ENCODE measurements at regions not wholly inside any gene's neighbourhood (a gene's known extent, or its start where the extent isn't known, plus 50 kb on each side); places are given as distances from the start of the nearest gene placed in this dataset.

- Histone ChIP-seq H3K79me2 (ENCODE audit: low read depth) (no peaks in the 10 kb centered on the region), H3K27me3 (ENCODE audit: insufficient read depth, low read depth) (peaks cover 19% of the 10 kb centered on the region), H3K4me3 (no peak overlapping the region), H4K20me1 (ENCODE audit: insufficient read depth) (no peaks in the 10 kb centered on the region), H3K9me2 (ENCODE audit: insufficient read depth) (no peaks in the 10 kb centered on the region), H3K4me1 (replicated peaks; ENCODE audit: insufficient read depth) (no peaks in the 10 kb centered on the region), H3K9me3 (ENCODE audit: insufficient read depth, low read depth) (no peaks in the 10 kb centered on the region), H3K36me3 (ENCODE audit: low read depth) (no peaks in the 10 kb centered on the region), H3K4me2 (no peak overlapping the region), H3F3A (ENCODE audit: insufficient read depth, low read depth) (no peaks in the 10 kb centered on the region), H2AFZ (no peak overlapping the region), H3K27ac (no peak overlapping the region)
- POLR2A ChIA-PET (ENCODE audit: unreplicated experiment), result no interaction called here
- BruUV-seq (replicated peaks), result no TSS peak
- TF ChIP-seq EZH2 (IDR thresholded peaks at IDR 0.05; ENCODE audit: low read depth) (no peak), CTCF (conservative IDR thresholded peaks at IDR 0.05) (no peak)
- intact Hi-C loops (cut with micrococcal nuclease; ENCODE audit: unreplicated experiment), result no loop called here
- CTCF ChIA-PET, result no interaction called here
- no peak for DNase-seq
Measured at GRCh38 chr20:52820641-52821292, 151.4 kb upstream of the TSHZ2 start.

DNA sequence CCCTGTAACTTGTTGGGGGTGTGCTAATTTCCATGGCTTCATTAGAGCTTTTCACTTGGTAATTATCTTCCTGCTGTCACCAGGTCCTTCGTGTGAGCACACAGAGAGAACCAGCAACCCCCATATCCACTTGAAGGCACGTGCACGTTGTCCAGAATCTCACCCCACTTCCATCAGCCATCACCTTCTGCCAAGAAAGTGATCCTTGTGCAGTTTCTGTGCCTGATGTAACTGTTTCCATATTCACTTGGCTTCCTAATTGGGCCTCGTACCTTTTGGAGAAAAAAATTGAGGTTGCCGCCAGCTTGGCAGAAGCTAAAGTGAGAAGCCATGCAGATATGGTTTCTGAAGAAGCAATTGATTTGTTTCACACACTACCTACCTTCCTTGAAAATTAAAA, 153.7 kb upstream of the TSHZ2 start:
- ChIA-PET POLR2A (ENCODE audit: unreplicated experiment) (no interaction called here), CTCF (interaction anchor here (0.7 kb wide), 1 partner anchor 9 kb away, joined by 3 read pairs; no protein-coding TSS in a partner anchor)
- no peak overlapping the region for H3K27ac ChIP-seq
- H3K4me3 ChIP-seq, result no peak overlapping the region
- intact Hi-C loops (cut with micrococcal nuclease; ENCODE audit: unreplicated experiment), result no loop called here
- no peak overlapping the region for H2AFZ ChIP-seq
- H3K9me2 ChIP-seq (ENCODE audit: insufficient read depth), result no peaks in the 10 kb centered on the region
- H3K9me3 ChIP-seq (ENCODE audit: insufficient read depth, low read depth), result no peaks in the 10 kb centered on the region
- H3K79me2 ChIP-seq (ENCODE audit: low read depth), result no peaks in the 10 kb centered on the region
- no peak overlapping the region for H3K4me2 ChIP-seq
- H3K36me3 ChIP-seq (ENCODE audit: low read depth), result no peaks in the 10 kb centered on the region
- no peak for DNase-seq
- no TSS peak for BruUV-seq (replicated peaks)
- H3F3A ChIP-seq (ENCODE audit: insufficient read depth, low read depth), result no peaks in the 10 kb centered on the region
- peaks cover 13% of the 10 kb centered on the region for H3K27me3 ChIP-seq (ENCODE audit: insufficient read depth, low read depth)
- TF ChIP-seq EZH2 (IDR thresholded peaks at IDR 0.05; ENCODE audit: low read depth), result no peak
- no peak for TF ChIP-seq CTCF (conservative IDR thresholded peaks at IDR 0.05)
- no peaks in the 10 kb centered on the region for H4K20me1 ChIP-seq (ENCODE audit: insufficient read depth)
- H3K4me1 ChIP-seq (replicated peaks; ENCODE audit: insufficient read depth), result no peaks in the 10 kb centered on the region

- Histone ChIP-seq H3K4me2 (no peak overlapping the region), H2AFZ (no peak overlapping the region), H3K27me3 (ENCODE audit: insufficient read depth, low read depth) (peaks cover 13% of the 10 kb centered on the region), H4K20me1 (ENCODE audit: insufficient read depth) (no peaks in the 10 kb centered on the region), H3K9me2 (ENCODE audit: insufficient read depth) (0 out of 2 replicates have a peak, but pooled peaks cover 2% of the 10 kb centered on the region), H3F3A (ENCODE audit: insufficient read depth, low read depth) (no peaks in the 10 kb centered on the region), H3K27ac (no peak overlapping the region), H3K36me3 (ENCODE audit: low read depth) (no peaks in the 10 kb centered on the region), H3K4me3 (no peak overlapping the region), H3K4me1 (replicated peaks; ENCODE audit: insufficient read depth) (no peaks in the 10 kb centered on the region), H3K9me3 (ENCODE audit: insufficient read depth, low read depth) (no peaks in the 10 kb centered on the region), H3K79me2 (ENCODE audit: low read depth) (no peaks in the 10 kb centered on the region)
- POLR2A ChIA-PET (ENCODE audit: unreplicated experiment), result no interaction called here
- no peak for TF ChIP-seq EZH2 (IDR thresholded peaks at IDR 0.05; ENCODE audit: low read depth)
- no peak for TF ChIP-seq CTCF (conservative IDR thresholded peaks at IDR 0.05)
- CTCF ChIA-PET, result no interaction called here
- DNase-seq, result no peak
- BruUV-seq (replicated peaks), result no TSS peak
- intact Hi-C loops (cut with micrococcal nuclease; ENCODE audit: unreplicated experiment), result no loop called here
Measured at GRCh38 chr20:52817981-52818380, 154.2 kb upstream of the TSHZ2 start.

All from PC-9 (cell line).